ENCODE measurements at regions not wholly inside any gene's neighbourhood (a gene's known extent, or its start where the extent isn't known, plus 50 kb on each side); places are given as distances from the start of the nearest gene placed in this dataset.

DNA sequence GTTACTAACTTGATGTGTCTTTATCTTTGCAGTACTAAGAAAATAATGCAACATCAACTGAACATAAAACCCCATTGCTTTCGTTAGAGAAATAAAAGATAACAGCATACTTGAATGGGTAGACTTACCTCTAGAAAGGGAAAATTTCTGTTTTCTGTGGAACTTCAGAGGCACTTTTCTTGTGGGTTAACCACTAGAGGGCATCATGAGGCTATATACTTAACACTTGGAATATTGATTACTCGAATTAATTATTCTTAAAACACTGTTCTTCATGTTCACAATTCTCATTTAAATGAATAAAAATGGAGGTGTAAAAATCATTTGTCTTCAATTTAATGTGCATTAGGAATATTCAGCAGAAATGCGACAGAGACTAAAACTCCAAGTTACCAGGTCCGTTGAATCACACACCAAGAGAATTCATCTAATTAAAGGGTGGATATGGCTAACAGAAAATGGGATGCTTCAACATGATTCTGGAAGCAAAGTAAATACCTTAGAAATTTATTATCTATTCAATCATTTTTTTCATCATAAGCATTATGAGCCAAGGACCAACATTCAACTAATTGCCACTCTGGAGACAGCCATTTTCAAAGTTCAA, 330.8 kb upstream of the PREP start:
- no peaks in the 10 kb centered on the region for H4K20me1 ChIP-seq (ENCODE audit: insufficient read depth, low read length)
- no peak overlapping the region for H3K4me2 ChIP-seq (ENCODE audit: low read depth, low read length)
- POLR2A ChIA-PET = no interaction called here
- DNase-seq (ENCODE audit: low spot score) (peak; percentile 5), FAIRE-seq (no peak), ATAC-seq (no peak)
- no peak overlapping the region for H3K4me3 ChIP-seq (replicated peaks in 1 of 3; ENCODE audit: insufficient read depth in 1 of 3, low read depth in 2 of 3, low read length in 3 of 3)
- H2AFZ ChIP-seq (ENCODE audit: low read length) = no peak overlapping the region
- H3K4me1 ChIP-seq (ENCODE audit: insufficient read depth, low read length) = no peaks in the 10 kb centered on the region
- BruUV-seq (replicated peaks) = no TSS peak
- no peaks in the 10 kb centered on the region for H3K9me3 ChIP-seq (ENCODE audit: low read length)
- in situ Hi-C loops (cut with HindIII; ENCODE audit: extremely low pct_ligation_motif_present, low pct_unique_long_range_greater_than_20kb) = loop anchor here (10.0 to 25.0 kb wide), 2 partner anchors 479 to 571 kb away; no protein-coding TSS in a partner anchor
- H3K79me2 ChIP-seq (ENCODE audit: insufficient read depth, low read length) = no peaks in the 10 kb centered on the region
- 49% methylated on average over 4 of the region's 4 CpGs for WGBS (ENCODE audit: low lambda C conversion rate)
- H3K27ac ChIP-seq (ENCODE audit: extremely low read length, insufficient read depth, low read length) = no peak overlapping the region
- no peaks in the 10 kb centered on the region for H3K27me3 ChIP-seq (ENCODE audit: control insufficient read depth in 1 of 2, insufficient read depth in 2 of 2, low read length in 2 of 2)
- H3K9ac ChIP-seq (ENCODE audit: insufficient read depth, low read depth, low read length) = no peak overlapping the region
- no peaks in the 10 kb centered on the region for H3K36me3 ChIP-seq (replicated peaks in 1 of 2; ENCODE audit: control insufficient read depth in 1 of 2, insufficient read depth in 2 of 2, low read length in 2 of 2)
- CTCF ChIA-PET (ENCODE audit: low intra/inter-chr PET ratio, low total read pairs) = interaction anchor here (1.8 kb wide), 1 partner anchor 567 kb away, joined by 10 read pairs; no protein-coding TSS in a partner anchor
- intact Hi-C loops (cut with micrococcal nuclease; ENCODE audit: unreplicated experiment) = loop anchor here (2.0 to 5.0 kb wide), 2 partner anchors 251 to 567 kb away; no protein-coding TSS in a partner anchor
- TF ChIP-seq, protein P1, sequence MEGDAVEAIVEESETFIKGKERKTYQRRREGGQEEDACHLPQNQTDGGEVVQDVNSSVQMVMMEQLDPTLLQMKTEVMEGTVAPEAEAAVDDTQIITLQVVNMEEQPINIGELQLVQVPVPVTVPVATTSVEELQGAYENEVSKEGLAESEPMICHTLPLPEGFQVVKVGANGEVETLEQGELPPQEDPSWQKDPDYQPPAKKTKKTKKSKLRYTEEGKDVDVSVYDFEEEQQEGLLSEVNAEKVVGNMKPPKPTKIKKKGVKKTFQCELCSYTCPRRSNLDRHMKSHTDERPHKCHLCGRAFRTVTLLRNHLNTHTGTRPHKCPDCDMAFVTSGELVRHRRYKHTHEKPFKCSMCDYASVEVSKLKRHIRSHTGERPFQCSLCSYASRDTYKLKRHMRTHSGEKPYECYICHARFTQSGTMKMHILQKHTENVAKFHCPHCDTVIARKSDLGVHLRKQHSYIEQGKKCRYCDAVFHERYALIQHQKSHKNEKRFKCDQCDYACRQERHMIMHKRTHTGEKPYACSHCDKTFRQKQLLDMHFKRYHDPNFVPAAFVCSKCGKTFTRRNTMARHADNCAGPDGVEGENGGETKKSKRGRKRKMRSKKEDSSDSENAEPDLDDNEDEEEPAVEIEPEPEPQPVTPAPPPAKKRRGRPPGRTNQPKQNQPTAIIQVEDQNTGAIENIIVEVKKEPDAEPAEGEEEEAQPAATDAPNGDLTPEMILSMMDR (CRISPR knock-in tag; IDR thresholded peaks at IDR 0.05) = peak; percentile 39
- TF ChIP-seq PRPF4 (IDR thresholded peaks at IDR 0.05; ENCODE audit: low read depth, low read length, poor library complexity, severe bottlenecking) = no peak
- no peak for TF ChIP-seq MTA3 (CRISPR knock-in tag; IDR thresholded peaks at IDR 0.05)
- peak; percentile 26; the same call in 1 of the 2 replicates for TF ChIP-seq SMC3 (IDR thresholded peaks at IDR 0.05; ENCODE audit: low read length)
- peak; percentile 48 for TF ChIP-seq STAG1 (CRISPR knock-in tag; IDR thresholded peaks at IDR 0.05)

DNA sequence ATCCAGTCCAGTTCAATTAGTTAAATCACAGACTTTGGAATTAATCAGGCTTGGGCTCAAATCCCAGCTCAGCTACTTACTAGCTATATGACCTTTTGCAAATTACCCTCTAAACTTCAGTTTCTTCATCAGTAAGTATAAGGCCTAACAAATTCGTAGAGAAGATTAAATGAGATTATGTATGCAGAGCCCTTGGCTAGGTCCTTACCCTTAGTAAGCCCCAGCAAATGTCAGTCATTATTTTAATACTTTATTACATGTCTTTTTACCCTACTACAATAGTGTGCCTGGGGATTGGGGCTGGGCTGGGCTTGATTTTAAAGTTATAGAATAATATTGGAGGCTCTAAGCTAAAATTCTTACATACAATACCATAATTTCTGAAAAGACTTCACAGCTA, 326.1 kb upstream of the PREP start:
- H3K27me3 ChIP-seq (ENCODE audit: control insufficient read depth in 1 of 2, insufficient read depth in 2 of 2, low read length in 2 of 2) = no peaks in the 10 kb centered on the region
- no peak overlapping the region for H3K27ac ChIP-seq (ENCODE audit: extremely low read length, insufficient read depth, low read length)
- FAIRE-seq = no peak
- no peak for DNase-seq (ENCODE audit: low spot score)
- no peak overlapping the region for H3K9ac ChIP-seq (ENCODE audit: insufficient read depth, low read depth, low read length)
- intact Hi-C loops (cut with micrococcal nuclease; ENCODE audit: unreplicated experiment) (no loop called here), in situ Hi-C loops (cut with HindIII; ENCODE audit: extremely low pct_ligation_motif_present, low pct_unique_long_range_greater_than_20kb) (loop anchor here (25.0 kb wide), 1 partner anchor 483 kb away; no protein-coding TSS in a partner anchor)
- H3K4me1 ChIP-seq (ENCODE audit: insufficient read depth, low read length) = no peaks in the 10 kb centered on the region
- no peak overlapping the region for H2AFZ ChIP-seq (ENCODE audit: low read length)
- ChIA-PET CTCF (ENCODE audit: low intra/inter-chr PET ratio, low total read pairs) (no interaction called here), POLR2A (no interaction called here)
- no peak for ATAC-seq
- WGBS (ENCODE audit: low lambda C conversion rate) = 0% methylated on average over 1 of the region's 1 CpG
- no peak overlapping the region for H3K4me2 ChIP-seq (ENCODE audit: low read depth, low read length)
- no peaks in the 10 kb centered on the region for H4K20me1 ChIP-seq (ENCODE audit: insufficient read depth, low read length)
- TF ChIP-seq TBX2 (CRISPR knock-in tag; IDR thresholded peaks at IDR 0.05; ENCODE audit: borderline replicate concordance) = no peak
- TF ChIP-seq CEBPG (CRISPR knock-in tag; IDR thresholded peaks at IDR 0.05) = no peak
- TF ChIP-seq, protein P2, sequence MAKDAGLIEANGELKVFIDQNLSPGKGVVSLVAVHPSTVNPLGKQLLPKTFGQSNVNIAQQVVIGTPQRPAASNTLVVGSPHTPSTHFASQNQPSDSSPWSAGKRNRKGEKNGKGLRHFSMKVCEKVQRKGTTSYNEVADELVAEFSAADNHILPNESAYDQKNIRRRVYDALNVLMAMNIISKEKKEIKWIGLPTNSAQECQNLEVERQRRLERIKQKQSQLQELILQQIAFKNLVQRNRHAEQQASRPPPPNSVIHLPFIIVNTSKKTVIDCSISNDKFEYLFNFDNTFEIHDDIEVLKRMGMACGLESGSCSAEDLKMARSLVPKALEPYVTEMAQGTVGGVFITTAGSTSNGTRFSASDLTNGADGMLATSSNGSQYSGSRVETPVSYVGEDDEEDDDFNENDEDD (CRISPR knock-in tag; IDR thresholded peaks at IDR 0.05; ENCODE audit: borderline replicate concordance) = no peak
- TF ChIP-seq ZNF629 (CRISPR knock-in tag; conservative IDR thresholded peaks at IDR 0.05) = no peak
- TF ChIP-seq ZNF501 (CRISPR knock-in tag; IDR thresholded peaks at IDR 0.05) = no peak
- no peak for TF ChIP-seq CC2D1A (CRISPR knock-in tag; IDR thresholded peaks at IDR 0.05)
- no peaks in the 10 kb centered on the region for H3K9me3 ChIP-seq (ENCODE audit: low read length)
- no TSS peak for BruUV-seq (replicated peaks)
- no peak overlapping the region for H3K4me3 ChIP-seq (replicated peaks in 1 of 3; ENCODE audit: insufficient read depth in 1 of 3, low read depth in 2 of 3, low read length in 3 of 3)
- no peaks in the 10 kb centered on the region for H3K36me3 ChIP-seq (replicated peaks in 1 of 2; ENCODE audit: control insufficient read depth in 1 of 2, insufficient read depth in 2 of 2, low read length in 2 of 2)
- H3K79me2 ChIP-seq (ENCODE audit: insufficient read depth, low read length) = no peaks in the 10 kb centered on the region
